Peyer's patch (tissue), 4 donors: ENCODE measurements at regions not wholly inside any gene's neighbourhood (a gene's known extent, or its start where the extent isn't known, plus 50 kb on each side); places are given as distances from the start of the nearest gene placed in this dataset.

Experiments
- CTCF ChIP-seq, 6 experiments: fragments of 450-650 bp in 4 of 6; fragments of 200-600 bp in 2 of 6; sonication (generic) in 1 of 6; IDR thresholded peaks; one replicate each; pipeline ENCODE4 v1.5.1; 2017 to 2019; ENCODE audit warnings: antibody characterized with exemption in 6 of 6, mild to moderate bottlenecking in 3 of 6, moderate library complexity in 1 of 6
- POLR2A ChIP-seq, 2 donors: fragments of 450-650 bp; IDR thresholded peaks; one replicate each; pipeline ENCODE4 v1.5.1; 2017; ENCODE audit warnings: antibody characterized with exemption in 2 of 2, mild to moderate bottlenecking in 2 of 2, moderate library complexity in 2 of 2

DNA sequence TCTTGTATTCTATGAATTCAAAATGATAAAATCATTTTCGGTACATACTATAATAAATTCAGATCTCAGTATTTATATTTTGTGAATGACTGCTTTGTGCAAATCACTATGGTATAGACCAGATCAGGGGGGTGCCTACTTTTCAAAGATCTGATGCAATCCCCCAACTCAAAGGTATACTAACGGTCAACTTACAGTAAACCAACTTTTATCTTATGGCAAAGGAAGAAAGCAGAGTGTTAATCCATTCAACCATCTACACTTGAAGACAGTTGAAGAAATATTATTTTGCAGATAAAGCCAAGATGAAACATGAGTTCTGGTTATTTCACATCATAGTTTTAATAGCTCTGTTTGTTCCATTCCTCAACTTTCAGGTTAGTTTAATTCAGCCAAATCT, 197.1 kb downstream of the MEX3B start:
- TF ChIP-seq CTCF (IDR thresholded peaks at IDR 0.05) (no peak), POLR2A (IDR thresholded peaks at IDR 0.05) (no peak)
